Loucy (cell line): ENCODE measurements at regions not wholly inside any gene's neighbourhood (a gene's known extent, or its start where the extent isn't known, plus 50 kb on each side); places are given as distances from the start of the nearest gene placed in this dataset.
"Not testable (repeated sequence)": the region's sequence is repeated elsewhere in the genome, so short reads cannot be mapped to it uniquely, and the experiment has no call there.

Experiments
- H2AFZ ChIP-seq: fragments of 200-600 bp; sonication (generic); 2 replicates; pipeline ENCODE4 v1.6.0; 2016; ENCODE audit warnings: antibody characterized with exemption, mild to moderate bottlenecking, low read length, moderate library complexity
- H3F3A ChIP-seq: fragments of 200-600 bp; 2 replicates; pipeline ENCODE4 v1.6.0; 2016; ENCODE audit warnings: antibody characterized with exemption, low read depth, mild to moderate bottlenecking
- H3K27me3 ChIP-seq: fragments of 200-600 bp; sonication (generic); 2 replicates; pipeline ENCODE4 v1.6.1; 2014; ENCODE audit warnings: low read length, mild to moderate bottlenecking; ENCODE audit not compliant: insufficient read depth, poor library complexity, severe bottlenecking
- H3K36me3 ChIP-seq: fragments of 200-600 bp; sonication (generic); 2 replicates; pipeline ENCODE4 v1.6.1; 2016; ENCODE audit warnings: low read length; ENCODE audit not compliant: insufficient read depth
- H3K4me1 ChIP-seq: fragments of 200-600 bp; sonication (generic); 2 replicates; pipeline ENCODE4 v1.5.1; 2014; ENCODE audit warnings: low read length, mild to moderate bottlenecking; ENCODE audit not compliant: insufficient read depth, poor library complexity, severe bottlenecking
- H3K4me2 ChIP-seq: fragments of 200-600 bp; sonication (generic); 2 replicates; pipeline ENCODE4 v1.6.0; 2014; ENCODE audit warnings: antibody characterized with exemption, low read length, low read depth, mild to moderate bottlenecking; ENCODE audit not compliant: poor library complexity, severe bottlenecking
- H3K4me3 ChIP-seq: fragments of 200-600 bp; sonication (generic); 2 replicates; pipeline ENCODE4 v1.5.1; 2014; ENCODE audit warnings: low read length, mild to moderate bottlenecking, mixed read lengths; ENCODE audit not compliant: poor library complexity, severe bottlenecking
- H3K79me2 ChIP-seq: fragments of 200-600 bp; sonication (generic); 2 replicates; pipeline ENCODE4 v1.6.1; 2014; ENCODE audit warnings: low read length; ENCODE audit not compliant: insufficient read depth
- H3K9ac ChIP-seq: fragments of 200-600 bp; sonication (generic); 2 replicates; pipeline ENCODE4 v1.6.0; 2014; ENCODE audit warnings: mild to moderate bottlenecking, low read depth, low read length, moderate library complexity; ENCODE audit not compliant: poor library complexity, severe bottlenecking
- H3K9me2 ChIP-seq: fragments of 200-600 bp; sonication (generic); replicated peaks from 2 replicates; pipeline ENCODE4 v1.6.1; 2016; ENCODE audit warnings: low read depth, low read length, mixed read lengths
- H3K9me3 ChIP-seq: fragments of 200-600 bp; sonication (generic); 2 replicates; pipeline ENCODE4 v1.6.1; 2014; ENCODE audit warnings: mild to moderate bottlenecking, antibody characterized with exemption, low read length, low read depth; ENCODE audit not compliant: insufficient read depth
- H4K20me1 ChIP-seq: fragments of 200-600 bp; sonication (generic); 2 replicates; pipeline ENCODE4 v1.6.0; 2014; ENCODE audit warnings: antibody characterized with exemption, low read length, mild to moderate bottlenecking; ENCODE audit not compliant: insufficient read depth, poor library complexity, severe bottlenecking
- EZH2phosphoT487 ChIP-seq: fragments of 200-600 bp; IDR thresholded peaks from 2 replicates; pipeline ENCODE4 v1.6.1; 2018; ENCODE audit warnings: antibody characterized with exemption, mild to moderate bottlenecking, moderate library complexity, borderline replicate concordance
- TF ChIP-seq, protein P1 (sequence below): fragments of 200-600 bp; sonication (generic); conservative IDR thresholded peaks from 2 replicates; pipeline ENCODE4 v1.5.1; 2014; ENCODE audit warnings: mild to moderate bottlenecking, antibody characterized with exemption, low read length

DNA sequence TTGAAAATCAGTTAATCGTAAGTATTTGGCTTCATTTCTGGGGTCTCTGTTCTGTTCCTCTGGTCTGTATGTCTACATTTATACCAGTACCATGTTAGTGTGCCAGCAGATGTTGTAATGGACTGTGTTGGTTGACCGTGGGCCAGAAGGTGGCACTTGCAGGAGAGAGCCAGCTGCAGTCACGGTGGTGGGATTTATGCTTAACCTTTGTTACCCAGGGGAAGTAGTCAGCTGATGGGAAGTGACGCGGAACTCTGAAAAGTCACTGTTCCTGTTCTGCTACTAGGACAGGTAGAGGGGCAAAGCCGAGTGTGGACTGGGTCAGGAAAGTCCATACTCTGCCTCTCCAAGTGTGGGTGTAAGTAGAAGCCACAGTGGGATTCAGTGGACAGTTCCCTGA, 420.4 kb upstream of the NDN start:
- not testable (repeated sequence) for H3K27me3 ChIP-seq, H2AFZ ChIP-seq, H3F3A ChIP-seq, H4K20me1 ChIP-seq, H3K4me2 ChIP-seq, H3K79me2 ChIP-seq, H3K9me2 ChIP-seq, H3K9me3 ChIP-seq, H3K4me1 ChIP-seq, H3K9ac ChIP-seq, H3K4me3 ChIP-seq, H3K36me3 ChIP-seq

DNA sequence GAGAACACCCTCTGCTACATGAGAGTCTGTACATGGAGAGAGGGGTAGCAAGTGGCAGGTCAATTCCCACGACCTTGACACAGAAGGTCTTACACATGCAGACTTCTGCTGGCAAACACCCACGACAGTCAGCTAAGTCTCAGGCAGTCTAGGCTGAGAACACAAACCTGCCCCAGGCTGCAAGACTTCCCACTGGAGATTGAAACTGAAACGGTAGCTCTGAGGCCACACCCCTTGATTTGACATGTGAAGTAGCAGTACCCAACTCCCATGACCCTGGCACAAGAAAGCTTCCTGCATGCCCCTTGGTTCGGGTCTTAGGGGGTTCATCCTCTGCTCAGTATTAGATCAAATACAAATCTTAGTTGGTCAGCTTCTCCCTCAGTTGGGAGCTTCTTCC, 420.8 kb upstream of the NDN start:
- H3K9ac ChIP-seq, H3K9me2 ChIP-seq, H3K36me3 ChIP-seq, H3K4me1 ChIP-seq, H3K4me3 ChIP-seq, H3K9me3 ChIP-seq, H4K20me1 ChIP-seq, H2AFZ ChIP-seq, H3K79me2 ChIP-seq, H3F3A ChIP-seq, H3K4me2 ChIP-seq, H3K27me3 ChIP-seq: not testable (repeated sequence)

DNA sequence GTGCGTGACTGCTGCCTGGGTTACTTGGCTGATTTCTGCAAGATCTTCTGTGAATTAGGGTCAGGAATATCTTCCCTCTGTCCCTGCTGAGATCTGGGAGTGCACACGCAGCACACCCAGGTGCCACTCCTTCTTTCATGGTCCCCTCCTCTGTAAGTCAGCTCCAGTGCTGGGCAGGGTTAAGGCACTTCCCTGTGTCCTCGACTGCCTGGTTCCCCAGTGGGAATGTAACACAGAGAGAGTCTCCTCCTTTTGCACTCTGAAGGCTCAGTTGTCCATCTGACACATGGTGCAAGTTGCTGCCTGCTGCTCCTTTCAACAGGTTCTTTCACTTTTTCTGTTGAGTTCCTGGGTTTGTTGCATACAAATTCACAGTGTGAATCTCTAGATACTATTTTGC, 421.2 kb upstream of the NDN start:
- not testable (repeated sequence) for H3K4me2 ChIP-seq, H4K20me1 ChIP-seq, H3F3A ChIP-seq, H3K9me2 ChIP-seq, H3K9me3 ChIP-seq, H3K79me2 ChIP-seq, H3K4me3 ChIP-seq, H3K36me3 ChIP-seq, H3K4me1 ChIP-seq, H2AFZ ChIP-seq, H3K9ac ChIP-seq, H3K27me3 ChIP-seq

DNA sequence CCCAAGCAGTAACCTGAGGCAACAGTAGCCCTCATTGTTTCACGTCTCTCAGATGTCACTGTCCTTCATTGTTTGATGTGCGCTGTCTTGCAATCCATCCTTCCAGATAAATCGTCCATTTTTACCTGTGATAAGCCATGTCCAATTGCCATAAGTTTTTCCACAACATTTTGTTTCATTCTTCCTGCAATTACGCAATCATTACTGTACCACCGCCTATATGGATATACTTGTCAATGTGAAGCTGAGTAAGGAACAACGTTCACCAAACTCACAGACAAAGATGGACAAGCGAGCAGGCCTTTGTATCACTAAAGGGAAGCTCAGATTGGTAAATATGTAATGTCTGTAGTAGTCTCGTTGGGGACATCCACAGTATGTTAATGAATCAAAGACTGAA, 452.5 kb upstream of the NDN start:
- not testable (repeated sequence) for H2AFZ ChIP-seq, H4K20me1 ChIP-seq, H3K27me3 ChIP-seq, H3K9me3 ChIP-seq, H3K36me3 ChIP-seq, H3K4me3 ChIP-seq, H3K9ac ChIP-seq, H3F3A ChIP-seq, H3K79me2 ChIP-seq, H3K9me2 ChIP-seq, H3K4me2 ChIP-seq, H3K4me1 ChIP-seq

DNA sequence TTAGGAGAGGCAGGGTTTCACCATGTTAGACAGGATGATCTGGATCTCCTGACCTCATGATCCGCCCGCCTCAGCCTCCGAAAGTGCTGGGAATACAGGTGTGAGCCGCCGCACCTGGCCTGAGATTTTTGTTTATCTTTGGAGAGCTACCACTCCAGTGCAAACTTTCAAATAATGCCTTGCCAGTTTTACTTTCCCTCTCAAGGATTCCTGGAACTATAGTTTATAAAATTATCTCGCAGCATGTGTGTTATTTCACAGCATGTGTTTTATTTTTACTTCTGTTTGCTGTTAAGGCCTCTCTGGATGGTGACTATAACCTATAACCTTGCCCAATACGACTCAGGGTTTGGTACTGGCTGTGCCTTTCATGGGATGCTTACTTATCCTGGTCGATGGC, 458.0 kb upstream of the NDN start:
- H3K4me3 ChIP-seq, H3K9ac ChIP-seq, H3K4me2 ChIP-seq, H3K9me2 ChIP-seq, H3K4me1 ChIP-seq, H4K20me1 ChIP-seq, H3K9me3 ChIP-seq, H3F3A ChIP-seq, H2AFZ ChIP-seq, H3K27me3 ChIP-seq, H3K79me2 ChIP-seq, H3K36me3 ChIP-seq: not testable (repeated sequence)

DNA sequence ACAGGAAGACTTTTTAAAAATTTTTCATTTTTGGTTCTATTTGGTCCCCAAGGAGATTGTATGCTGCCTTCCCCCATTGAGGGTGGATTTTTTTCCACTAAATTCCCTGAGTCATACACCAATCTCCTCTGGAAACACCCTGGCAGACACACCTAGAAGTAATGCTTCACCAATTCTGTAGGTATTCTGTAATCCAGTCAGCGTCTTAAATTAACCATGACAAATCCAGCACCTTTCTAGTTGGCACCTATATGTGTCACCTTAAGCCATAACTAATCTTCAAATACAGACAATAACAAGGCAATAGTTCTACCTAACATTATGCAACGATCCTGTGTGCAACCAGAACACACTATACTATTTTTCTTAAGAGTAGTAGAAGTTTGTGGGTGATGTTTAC, 459.1 kb upstream of the NDN start:
- Histone ChIP-seq H3K4me1 (no peaks in the 10 kb centered on the region), H3F3A (no peaks in the 10 kb centered on the region), H3K9me2 (no peaks in the 10 kb centered on the region), H4K20me1 (no peaks in the 10 kb centered on the region), H3K4me2 (no peak overlapping the region), H3K36me3 (no peaks in the 10 kb centered on the region), H3K9me3 (no peaks in the 10 kb centered on the region), H3K9ac (no peak overlapping the region), H3K27me3 (no peaks in the 10 kb centered on the region), H3K79me2 (no peaks in the 10 kb centered on the region), H2AFZ (no peak overlapping the region), H3K4me3 (no peak overlapping the region)
- no peak for TF ChIP-seq EZH2phosphoT487
- TF ChIP-seq, protein P1, sequence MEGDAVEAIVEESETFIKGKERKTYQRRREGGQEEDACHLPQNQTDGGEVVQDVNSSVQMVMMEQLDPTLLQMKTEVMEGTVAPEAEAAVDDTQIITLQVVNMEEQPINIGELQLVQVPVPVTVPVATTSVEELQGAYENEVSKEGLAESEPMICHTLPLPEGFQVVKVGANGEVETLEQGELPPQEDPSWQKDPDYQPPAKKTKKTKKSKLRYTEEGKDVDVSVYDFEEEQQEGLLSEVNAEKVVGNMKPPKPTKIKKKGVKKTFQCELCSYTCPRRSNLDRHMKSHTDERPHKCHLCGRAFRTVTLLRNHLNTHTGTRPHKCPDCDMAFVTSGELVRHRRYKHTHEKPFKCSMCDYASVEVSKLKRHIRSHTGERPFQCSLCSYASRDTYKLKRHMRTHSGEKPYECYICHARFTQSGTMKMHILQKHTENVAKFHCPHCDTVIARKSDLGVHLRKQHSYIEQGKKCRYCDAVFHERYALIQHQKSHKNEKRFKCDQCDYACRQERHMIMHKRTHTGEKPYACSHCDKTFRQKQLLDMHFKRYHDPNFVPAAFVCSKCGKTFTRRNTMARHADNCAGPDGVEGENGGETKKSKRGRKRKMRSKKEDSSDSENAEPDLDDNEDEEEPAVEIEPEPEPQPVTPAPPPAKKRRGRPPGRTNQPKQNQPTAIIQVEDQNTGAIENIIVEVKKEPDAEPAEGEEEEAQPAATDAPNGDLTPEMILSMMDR = no peak
